Upper lobe of left lung (tissue), 6 donors: ENCODE measurements at regions not wholly inside any gene's neighbourhood (a gene's known extent, or its start where the extent isn't known, plus 50 kb on each side); places are given as distances from the start of the nearest gene placed in this dataset.

Source experiments
- ATAC-seq, 2 donors: fragments of 200-7000 bp; cut with Tn5 transposase; one replicate each; pipeline ENCODE4 v1.9.1; 2022; ENCODE audit warnings: mild to moderate bottlenecking in 2 of 2, moderate library complexity in 2 of 2; ENCODE audit not compliant: low FRiP score in 2 of 2
- DNase-seq, 2 donors: peaks; one replicate each; pipeline ENCODE4 v3.0.0-alpha.2; 2019 to 2020
- H3K27ac ChIP-seq, 4 donors: fragments of 200-600 bp; sonication (generic); one replicate each; pipeline ENCODE4 v1.5.1; 2016 to 2019
- H3K27me3 ChIP-seq, 4 donors: fragments of 200-600 bp; sonication (generic); one replicate each; pipeline ENCODE4 v1.5.1; 2017 to 2019
- H3K36me3 ChIP-seq, 4 donors: fragments of 200-600 bp; sonication (generic); one replicate each; pipeline ENCODE4 v1.5.1; 2016 to 2019
- H3K4me1 ChIP-seq, 4 donors: fragments of 200-600 bp; sonication (generic); one replicate each; pipeline ENCODE4 v1.5.1; 2018 to 2019
- H3K4me3 ChIP-seq, 4 donors: fragments of 200-600 bp; sonication (generic); one replicate each; pipeline ENCODE4 v1.5.1; 2017 to 2019; ENCODE audit warnings: mild to moderate bottlenecking in 2 of 4, moderate library complexity in 1 of 4
- H3K9me3 ChIP-seq, 4 donors: fragments of 200-600 bp; sonication (generic); one replicate each; pipeline ENCODE4 v1.5.1; 2018 to 2019
- CTCF ChIP-seq, 6 experiments: fragments of 450-650 bp in 4 of 6; fragments of 200-600 bp in 2 of 6; sonication (generic) in 2 of 6; IDR thresholded peaks; one replicate each; pipeline ENCODE4 v1.5.1; 2016 to 2019; ENCODE audit warnings: antibody characterized with exemption in 6 of 6
- EP300 ChIP-seq, 4 donors: sonication (generic); formaldehyde crosslinking; IDR thresholded peaks; one replicate each; pipeline ENCODE4 v1.5.1; 2017; ENCODE audit warnings: antibody characterized with exemption in 4 of 4, control low read depth in 2 of 4
- POLR2A ChIP-seq, 4 donors: fragments of 450-650 bp; IDR thresholded peaks; one replicate each; pipeline ENCODE4 v1.5.1; 2016 to 2017; ENCODE audit warnings: antibody characterized with exemption in 4 of 4, mild to moderate bottlenecking in 2 of 4
- POLR2AphosphoS5 ChIP-seq, 2 donors: sonication (generic); formaldehyde crosslinking; IDR thresholded peaks; one replicate each; pipeline ENCODE4 v1.5.1; 2017; ENCODE audit warnings: antibody characterized with exemption in 2 of 2
- WGBS, 2 donors: methylation state at CpG; one replicate each; pipeline ENCODE4 v1.1.5; 2017 to 2018; 5-methylcytosine and 5-hydroxymethylcytosine counted together
- donor health status: DM: no; HTN: no; CAD: no; lungs with moderate emphysema.
- donor health status: DM: no; HTN: yes; CAD: no; lungs with severe emphysema.

GRCh38 chr14:98908050-98908449 is 363.9 kb downstream of the BCL11B start:
- Histone ChIP-seq H3K4me3 (no peak overlapping the region), H3K4me1 (peaks cover 0 to 6% (median 1%) of the 10 kb centered on the region in 4 donors), H3K27ac (no peak overlapping the region), H3K27me3 (no peaks in the 10 kb centered on the region), H3K9me3 (no peaks in the 10 kb centered on the region), H3K36me3 (no peaks in the 10 kb centered on the region)
- no peak for ATAC-seq
- 79 to 92% methylated on average over 5 to 7 of the region's 7 CpGs for WGBS, 2 donors
- peak in 1 of 2 donors; percentile 9 for DNase-seq
- TF ChIP-seq POLR2AphosphoS5 (IDR thresholded peaks at IDR 0.05) (no peak), EP300 (IDR thresholded peaks at IDR 0.05) (no peak), POLR2A (IDR thresholded peaks at IDR 0.05) (no peak), CTCF (IDR thresholded peaks at IDR 0.05) (no peak)

- DNase-seq, result no peak
- Histone ChIP-seq H3K27ac (no peak overlapping the region), H3K4me1 (peaks cover 0 to 6% (median 1%) of the 10 kb centered on the region in 4 donors), H3K27me3 (no peaks in the 10 kb centered on the region), H3K4me3 (no peak overlapping the region), H3K9me3 (no peaks in the 10 kb centered on the region), H3K36me3 (no peaks in the 10 kb centered on the region)
- no peak for ATAC-seq
- 63 to 76% methylated on average over 10 to 11 of the region's 11 CpGs for WGBS, 2 donors
- TF ChIP-seq CTCF (IDR thresholded peaks at IDR 0.05), result no peak
- no peak for TF ChIP-seq POLR2AphosphoS5 (IDR thresholded peaks at IDR 0.05)
- no peak for TF ChIP-seq POLR2A (IDR thresholded peaks at IDR 0.05)
- TF ChIP-seq EP300 (IDR thresholded peaks at IDR 0.05), result no peak
Observed at GRCh38 chr14:98909251-98909944, 362.6 kb downstream of the BCL11B start.

GRCh38 chr14:98910061-98910460 is 361.9 kb downstream of the BCL11B start:
- DNase-seq (no peak), ATAC-seq (no peak)
- H3K4me3 ChIP-seq, result no peak overlapping the region

GRCh38 chr14:98912655-98913054 is 359.3 kb downstream of the BCL11B start:
- H3K36me3 ChIP-seq, result no peaks in the 10 kb centered on the region
- no peak for TF ChIP-seq EP300 (IDR thresholded peaks at IDR 0.05)
- no peak for TF ChIP-seq POLR2AphosphoS5 (IDR thresholded peaks at IDR 0.05)
- no peak for TF ChIP-seq POLR2A (IDR thresholded peaks at IDR 0.05)
- TF ChIP-seq CTCF (IDR thresholded peaks at IDR 0.05), result no peak
- no peaks in the 10 kb centered on the region for H3K4me1 ChIP-seq
- no peaks in the 10 kb centered on the region for H3K27me3 ChIP-seq
- no peak overlapping the region for H3K4me3 ChIP-seq
- H3K9me3 ChIP-seq, result no peaks in the 10 kb centered on the region
- DNase-seq, result no peak
- H3K27ac ChIP-seq, result no peak overlapping the region
- no peak for ATAC-seq
- 64 to 69% methylated on average over 2 of the region's 2 CpGs for WGBS, 2 donors

More at GRCh38 chr14:98910061-98910460, 361.9 kb downstream of the BCL11B start:
- H3K27ac ChIP-seq, result no peak overlapping the region
- no peaks in the 10 kb centered on the region for H3K27me3 ChIP-seq
- H3K9me3 ChIP-seq, result no peaks in the 10 kb centered on the region
- H3K4me1 ChIP-seq, result peaks cover 0 to 6% (median 1%) of the 10 kb centered on the region in 4 donors
- 77 to 89% methylated on average over 3 of the region's 3 CpGs for WGBS, 2 donors
- no peak for TF ChIP-seq POLR2A (IDR thresholded peaks at IDR 0.05)
- no peak for TF ChIP-seq POLR2AphosphoS5 (IDR thresholded peaks at IDR 0.05)
- no peak for TF ChIP-seq EP300 (IDR thresholded peaks at IDR 0.05)
- TF ChIP-seq CTCF (IDR thresholded peaks at IDR 0.05), result no peak
- H3K36me3 ChIP-seq, result no peaks in the 10 kb centered on the region
